Tibial nerve (tissue), 4 donors: ENCODE measurements at regions not wholly inside any gene's neighbourhood (a gene's known extent, or its start where the extent isn't known, plus 50 kb on each side); places are given as distances from the start of the nearest gene placed in this dataset.

Experiments
- EP300 ChIP-seq, 2 donors: sonication (generic); formaldehyde crosslinking; IDR thresholded peaks; one replicate each; pipeline ENCODE4 v1.6.1; 2017; ENCODE audit warnings: antibody characterized with exemption in 2 of 2, mild to moderate bottlenecking in 1 of 2
- POLR2A ChIP-seq, 2 donors: fragments of 450-650 bp; IDR thresholded peaks; one replicate each; pipeline ENCODE4 v1.6.1; 2017; ENCODE audit warnings: antibody characterized with exemption in 2 of 2, mild to moderate bottlenecking in 2 of 2, moderate library complexity in 2 of 2
- TF ChIP-seq, protein P1 (sequence below), 5 experiments: fragments of 200-600 bp in 3 of 5; fragments of 450-650 bp in 2 of 5; sonication (generic) in 3 of 5; IDR thresholded peaks; one replicate each; pipeline ENCODE4 v1.5.1; 2016 to 2019; ENCODE audit warnings: antibody characterized with exemption in 5 of 5, mild to moderate bottlenecking in 3 of 5, moderate library complexity in 2 of 5

DNA sequence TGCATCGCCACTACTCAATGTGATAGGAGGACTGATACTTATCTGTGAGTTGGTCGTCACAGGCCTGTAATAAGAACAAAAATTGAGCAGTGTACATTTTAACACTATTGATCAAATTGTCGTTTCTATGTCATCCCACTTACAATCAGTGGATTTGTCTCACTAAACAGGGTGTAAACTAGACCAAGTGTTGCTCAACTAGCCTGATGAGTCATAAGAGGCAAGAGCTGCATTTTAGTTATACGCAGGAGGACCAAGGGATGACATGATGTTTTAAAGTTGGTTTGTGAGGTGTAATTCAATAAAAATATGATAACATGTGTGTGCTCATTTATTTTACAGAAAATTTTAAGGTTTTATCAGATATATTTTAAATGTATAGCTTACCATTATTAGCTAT lies 1239.2 kb downstream of the REEP3 start:
- TF ChIP-seq, protein P1, sequence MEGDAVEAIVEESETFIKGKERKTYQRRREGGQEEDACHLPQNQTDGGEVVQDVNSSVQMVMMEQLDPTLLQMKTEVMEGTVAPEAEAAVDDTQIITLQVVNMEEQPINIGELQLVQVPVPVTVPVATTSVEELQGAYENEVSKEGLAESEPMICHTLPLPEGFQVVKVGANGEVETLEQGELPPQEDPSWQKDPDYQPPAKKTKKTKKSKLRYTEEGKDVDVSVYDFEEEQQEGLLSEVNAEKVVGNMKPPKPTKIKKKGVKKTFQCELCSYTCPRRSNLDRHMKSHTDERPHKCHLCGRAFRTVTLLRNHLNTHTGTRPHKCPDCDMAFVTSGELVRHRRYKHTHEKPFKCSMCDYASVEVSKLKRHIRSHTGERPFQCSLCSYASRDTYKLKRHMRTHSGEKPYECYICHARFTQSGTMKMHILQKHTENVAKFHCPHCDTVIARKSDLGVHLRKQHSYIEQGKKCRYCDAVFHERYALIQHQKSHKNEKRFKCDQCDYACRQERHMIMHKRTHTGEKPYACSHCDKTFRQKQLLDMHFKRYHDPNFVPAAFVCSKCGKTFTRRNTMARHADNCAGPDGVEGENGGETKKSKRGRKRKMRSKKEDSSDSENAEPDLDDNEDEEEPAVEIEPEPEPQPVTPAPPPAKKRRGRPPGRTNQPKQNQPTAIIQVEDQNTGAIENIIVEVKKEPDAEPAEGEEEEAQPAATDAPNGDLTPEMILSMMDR (IDR thresholded peaks at IDR 0.05) = no peak
- no peak for TF ChIP-seq POLR2A (IDR thresholded peaks at IDR 0.05)
- TF ChIP-seq EP300 (IDR thresholded peaks at IDR 0.05) = no peak
